Left cardiac atrium (tissue), 4 donors: ENCODE measurements at regions not wholly inside any gene's neighbourhood (a gene's known extent, or its start where the extent isn't known, plus 50 kb on each side); places are given as distances from the start of the nearest gene placed in this dataset.
"Not testable (repeated sequence)": the region's sequence is repeated elsewhere in the genome, so short reads cannot be mapped to it uniquely, and the experiment has no call there.

Source experiments
- ATAC-seq, 2 donors: fragments of 200-7000 bp; cut with Tn5 transposase; one replicate each; pipeline ENCODE4 v1.9.1; 2020; ENCODE audit warnings: mild to moderate bottlenecking in 2 of 2, moderate library complexity in 2 of 2
- DNase-seq: peaks from one replicate; pipeline ENCODE4 v3.0.0-alpha.2; 2020
- intact Hi-C, 2 donors: fragments of 100-400 bp; cut with DNase I; formaldehyde crosslinking; loops; one replicate each; pipeline versions ENCODE4 v1.14.1 to v1.15.1; 2022 to 2023
- donor health status: DM: no; HTN: yes; CAD: no.
- donor health status: DM: no; HTN: yes; CAD: no; lungs with severe emphysema.
- donor health status: DM: yes; HTN: yes; CAD: no.
- donor health status: Dilated cardiomyopathy.

DNA sequence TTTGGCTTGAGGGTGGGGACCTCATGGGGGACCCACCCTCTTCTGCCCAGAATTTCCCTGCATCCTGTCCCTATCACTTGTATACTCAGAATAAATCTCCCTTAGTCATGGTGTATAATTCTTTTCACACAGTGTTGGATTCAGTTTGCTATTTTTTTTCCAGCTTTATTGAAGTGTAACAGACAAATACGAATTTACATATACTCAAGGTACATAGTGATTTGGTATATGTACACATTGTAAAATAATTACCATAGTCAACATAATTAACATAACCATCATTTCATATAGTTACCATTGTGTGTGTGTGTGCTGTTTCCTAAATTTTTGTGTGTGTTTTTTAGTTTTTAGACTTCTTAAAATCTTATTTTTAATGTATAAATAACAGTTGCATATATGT lies 269.9 kb downstream of the CNTNAP3 start:
- DNase-seq, ATAC-seq: not testable (repeated sequence)

DNA sequence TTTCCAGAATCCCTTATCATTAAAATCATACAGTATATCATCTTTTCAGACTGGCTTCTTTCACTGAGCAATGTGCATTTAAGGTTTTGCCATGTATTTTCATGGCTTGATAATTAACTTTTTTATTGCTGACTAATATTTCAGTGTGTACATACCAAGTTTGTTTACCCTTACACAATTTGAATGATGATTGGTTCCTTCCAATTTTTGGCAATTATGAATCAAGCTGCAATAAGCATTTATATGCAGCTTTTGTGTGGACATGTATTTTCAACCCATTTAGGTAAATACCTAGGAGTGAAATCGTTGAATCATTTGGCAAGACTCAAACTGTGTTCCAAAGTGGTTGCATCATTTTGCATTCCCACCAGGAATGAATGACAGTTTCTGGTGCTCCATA lies 272.8 kb downstream of the CNTNAP3 start:
- intact Hi-C loops, ATAC-seq: not testable (repeated sequence)

More for the DNA sequence above, 269.9 kb downstream of the CNTNAP3 start:
- intact Hi-C loops = not testable (repeated sequence)

DNA sequence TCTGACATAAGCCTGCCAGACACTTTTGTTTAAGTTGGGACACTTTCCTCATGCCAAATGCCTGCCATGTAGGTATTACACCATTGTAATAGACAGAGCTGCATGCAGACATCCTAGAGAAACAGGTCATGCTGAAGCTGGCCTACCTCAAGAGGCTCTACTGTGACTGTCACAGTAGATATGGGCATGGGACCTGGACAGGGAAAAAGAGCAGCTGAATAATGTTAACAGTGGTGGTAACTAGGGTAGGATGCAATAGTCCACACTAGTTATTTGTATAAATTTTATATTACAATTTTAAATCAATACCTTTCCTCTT lies 273.2 kb downstream of the CNTNAP3 start:
- DNase-seq, ATAC-seq, intact Hi-C loops: not testable (repeated sequence)

More for the DNA sequence above, 272.8 kb downstream of the CNTNAP3 start:
- DNase-seq = not testable (repeated sequence)

DNA sequence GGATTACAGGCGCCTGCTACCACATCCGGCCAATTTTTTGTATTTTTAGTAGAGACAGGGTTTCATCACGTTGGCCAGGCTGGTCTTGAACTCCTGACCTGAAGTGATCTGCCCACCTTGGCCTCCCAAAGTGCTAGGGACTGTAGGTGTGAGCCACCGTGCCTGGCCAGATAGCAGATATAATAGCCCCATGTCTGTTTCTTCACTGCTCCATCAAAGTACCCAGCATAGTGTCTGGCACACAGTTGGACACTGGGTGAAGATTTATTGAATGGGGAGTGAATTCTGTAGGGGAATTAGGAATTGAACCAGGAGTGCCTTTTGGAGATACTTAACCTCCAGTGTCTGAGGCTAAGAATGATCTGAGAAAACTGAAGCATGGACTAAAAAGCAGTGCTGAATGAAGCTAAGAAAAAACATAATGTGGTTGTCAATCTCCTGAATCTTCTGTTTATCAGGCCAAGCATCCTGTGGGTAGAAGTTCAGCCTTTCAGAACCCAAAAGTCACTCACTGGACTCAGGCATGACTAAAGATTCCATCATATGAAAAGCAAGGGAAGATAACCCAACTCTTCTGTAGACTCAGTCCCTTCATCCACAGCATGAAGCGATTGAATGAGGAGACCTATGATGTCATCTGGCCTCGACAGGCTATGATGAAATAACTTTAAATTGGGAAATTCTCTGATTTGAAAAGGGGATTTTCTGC lies 273.7 kb downstream of the CNTNAP3 start:
- not testable (repeated sequence) for ATAC-seq

DNA sequence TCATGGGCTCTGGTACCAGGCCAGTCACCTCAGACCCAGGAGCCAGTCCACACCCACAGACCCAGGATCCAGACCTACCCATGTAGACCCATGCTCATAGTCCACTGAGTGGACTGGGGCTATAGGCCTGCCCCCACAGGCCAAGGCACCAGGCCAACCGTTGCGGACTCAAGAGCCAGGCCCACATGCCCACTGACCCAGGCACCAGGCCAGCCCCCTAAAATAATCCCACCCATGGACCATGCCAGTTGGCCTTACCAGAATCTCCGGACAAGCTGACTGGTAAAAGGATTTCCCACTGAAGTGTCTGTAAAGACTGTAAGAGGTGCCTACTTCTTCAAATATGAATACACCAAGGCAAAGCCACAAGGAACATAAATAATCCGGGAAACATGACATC lies 278.2 kb downstream of the CNTNAP3 start:
- ATAC-seq, DNase-seq, intact Hi-C loops: not testable (repeated sequence)

More for the DNA sequence above, 273.7 kb downstream of the CNTNAP3 start:
- DNase-seq, intact Hi-C loops: not testable (repeated sequence)

DNA sequence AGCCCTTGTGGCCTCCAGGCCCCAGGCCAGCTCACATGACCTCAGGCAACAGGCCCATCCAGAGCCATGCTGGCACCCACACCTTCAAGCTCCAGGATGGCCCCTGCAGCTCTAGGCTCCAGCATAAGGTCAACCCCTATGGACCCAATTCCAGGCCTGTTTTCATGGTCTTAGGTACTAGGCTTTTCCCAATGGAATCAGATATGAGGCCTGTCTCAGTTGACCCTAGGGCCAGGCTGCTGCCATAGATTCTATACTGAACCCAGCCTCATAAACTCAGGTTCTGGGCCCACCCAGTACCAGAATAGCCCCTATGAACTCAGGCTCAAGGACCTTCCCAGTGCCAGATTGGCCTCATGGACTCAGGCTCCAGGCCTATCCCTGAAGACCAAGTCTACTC lies 278.6 kb downstream of the CNTNAP3 start:
- intact Hi-C loops, DNase-seq, ATAC-seq: not testable (repeated sequence)

DNA sequence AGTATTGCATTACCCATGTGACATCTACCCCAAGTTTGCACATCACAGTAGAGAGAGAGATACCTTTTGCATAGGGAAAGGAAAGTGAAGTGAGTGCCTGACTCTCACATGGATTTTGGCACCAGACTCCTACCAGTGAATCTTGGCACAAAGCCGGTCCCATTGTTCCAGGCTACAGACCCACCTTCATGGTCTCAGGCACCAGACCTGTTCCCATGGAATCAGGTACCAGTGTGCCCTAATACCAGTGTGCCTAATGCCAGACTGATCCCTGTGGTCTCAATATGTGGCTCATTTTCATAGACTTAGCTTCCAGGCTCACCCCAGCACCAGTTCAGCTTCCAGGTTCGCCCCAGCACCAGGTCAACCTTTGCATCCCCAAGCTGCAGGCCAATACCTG lies 279.1 kb downstream of the CNTNAP3 start:
- intact Hi-C loops, ATAC-seq, DNase-seq: not testable (repeated sequence)

DNA sequence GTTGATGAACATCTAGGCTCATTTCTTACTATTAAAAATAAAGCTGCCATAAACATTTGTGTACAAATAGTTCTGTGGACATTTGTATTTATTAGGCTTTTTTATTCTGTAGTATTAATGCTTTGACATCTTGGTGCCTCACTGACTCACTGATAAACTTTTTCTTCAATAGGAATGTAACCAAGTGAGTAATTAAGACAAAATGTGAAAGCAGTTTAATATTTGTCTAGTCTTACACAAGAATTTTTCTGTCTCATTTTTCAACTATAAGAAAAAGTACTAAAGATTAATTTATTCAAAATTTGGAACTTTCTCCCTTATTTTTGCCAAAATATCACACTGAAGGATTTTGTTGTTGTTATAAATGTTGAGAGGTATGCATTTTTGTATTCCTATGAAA lies 282.2 kb downstream of the CNTNAP3 start:
- DNase-seq, intact Hi-C loops: not testable (repeated sequence)
- ATAC-seq = peak in 1 of 2 donors; percentile 25

DNA sequence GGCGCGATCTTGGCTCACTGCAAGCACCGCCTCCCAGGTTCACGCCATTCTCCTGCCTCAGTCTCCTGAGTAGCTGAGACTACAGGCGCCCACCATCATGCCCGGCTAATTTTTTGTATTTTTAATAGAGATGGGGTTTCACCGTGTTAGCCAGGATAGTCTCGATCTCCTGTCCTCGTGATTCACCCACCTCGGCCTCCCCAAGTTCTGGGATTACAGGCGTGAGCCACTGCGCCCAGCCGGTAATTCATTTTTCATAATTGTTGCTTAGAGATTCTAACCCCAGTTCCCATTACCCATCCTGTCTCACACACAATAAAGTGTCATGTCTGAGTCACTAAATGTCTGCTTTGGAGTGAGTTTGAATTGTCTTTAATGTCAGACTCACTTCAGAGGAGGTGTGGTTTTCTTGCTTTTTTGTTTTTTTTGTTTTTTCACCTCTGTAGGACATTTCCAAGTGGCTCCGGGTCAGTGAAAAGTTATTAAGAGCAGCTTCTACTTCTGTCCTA lies 281.2 kb upstream of the FAM240B start:
- intact Hi-C loops, DNase-seq, ATAC-seq: not testable (repeated sequence)

DNA sequence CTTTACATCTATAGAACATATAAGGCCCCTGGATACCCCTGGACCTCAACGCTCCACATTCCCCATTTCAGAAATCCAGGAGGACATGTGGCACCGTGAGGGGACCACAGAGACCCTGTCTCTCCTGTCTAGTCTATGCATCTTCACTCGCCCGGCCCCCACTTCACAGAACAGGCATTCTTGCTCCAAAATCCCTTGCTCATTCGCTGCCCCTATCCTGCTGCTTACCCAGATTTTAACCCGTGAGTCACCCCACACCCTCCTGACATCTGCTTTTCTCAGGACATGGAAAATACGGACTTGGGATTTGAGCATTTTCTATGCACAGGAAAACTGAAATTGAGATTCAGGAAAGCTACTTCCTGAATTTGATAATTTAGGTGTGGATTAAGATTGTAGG lies 279.3 kb upstream of the FAM240B start:
- ATAC-seq, intact Hi-C loops, DNase-seq: not testable (repeated sequence)

DNA sequence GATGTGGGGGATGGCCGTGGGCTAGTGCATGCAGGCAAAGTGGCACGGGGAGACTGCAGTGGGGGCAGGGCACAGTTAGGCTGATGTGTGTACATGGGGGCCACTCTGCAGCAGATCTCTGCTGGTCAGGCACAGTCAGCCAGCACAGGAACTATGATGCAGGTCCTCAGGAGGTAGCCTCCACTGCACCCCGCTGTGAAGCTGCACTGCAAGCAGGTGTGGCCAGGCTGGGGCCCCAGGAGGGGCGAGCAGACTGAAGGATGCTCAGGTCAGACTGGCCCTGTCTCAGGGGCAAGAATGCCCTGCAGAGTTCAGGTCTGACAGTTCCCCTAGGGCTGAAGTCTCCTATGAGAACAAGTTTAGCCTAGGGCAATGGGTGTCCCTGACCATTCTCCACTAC lies 273.8 kb upstream of the FAM240B start:
- DNase-seq, intact Hi-C loops: not testable (repeated sequence)
- peak in 1 of 2 donors; percentile 12 for ATAC-seq

DNA sequence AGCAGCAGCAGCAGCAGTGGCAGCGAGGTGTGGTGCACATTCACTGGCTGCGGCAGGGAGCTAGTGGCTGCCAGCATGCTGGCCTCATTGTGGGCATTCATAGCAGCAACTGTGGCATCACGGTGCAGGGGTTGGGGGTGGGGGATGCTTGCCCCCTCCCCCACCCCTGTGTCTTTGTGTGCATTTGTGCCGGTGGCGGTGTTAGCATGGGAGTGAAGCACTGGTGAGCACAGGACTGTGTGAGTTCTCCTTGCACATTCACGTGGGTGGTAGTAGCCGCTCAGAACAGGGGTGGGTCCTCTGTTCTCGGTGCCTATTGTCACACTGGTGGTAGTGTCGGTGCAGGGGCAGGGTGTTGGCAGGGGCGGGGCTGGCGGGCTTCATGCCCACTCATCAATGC lies 273.2 kb upstream of the FAM240B start:
- DNase-seq, intact Hi-C loops: not testable (repeated sequence)
- ATAC-seq = peak; percentile 23 to 35

DNA sequence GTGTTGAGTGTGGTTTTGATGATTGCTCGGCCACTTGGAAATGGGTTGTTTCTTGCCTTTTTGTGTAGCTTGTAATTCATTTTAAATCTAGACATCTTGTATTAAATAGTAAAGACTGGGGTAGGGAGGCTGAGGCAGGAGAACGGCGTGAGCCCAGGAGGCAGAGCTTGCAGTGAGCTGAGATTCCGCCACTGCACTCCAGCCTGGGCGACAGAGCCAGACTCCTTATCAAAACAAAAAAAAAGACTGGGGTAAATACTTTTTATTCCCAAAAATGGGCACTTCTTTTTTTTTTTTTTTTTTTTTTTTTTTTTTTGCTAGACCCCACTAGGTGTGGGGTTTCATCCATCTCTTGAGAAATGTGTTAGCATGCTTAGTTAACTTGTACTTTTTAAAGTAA lies 258.8 kb upstream of the FAM240B start:
- intact Hi-C loops, DNase-seq, ATAC-seq: not testable (repeated sequence)

DNA sequence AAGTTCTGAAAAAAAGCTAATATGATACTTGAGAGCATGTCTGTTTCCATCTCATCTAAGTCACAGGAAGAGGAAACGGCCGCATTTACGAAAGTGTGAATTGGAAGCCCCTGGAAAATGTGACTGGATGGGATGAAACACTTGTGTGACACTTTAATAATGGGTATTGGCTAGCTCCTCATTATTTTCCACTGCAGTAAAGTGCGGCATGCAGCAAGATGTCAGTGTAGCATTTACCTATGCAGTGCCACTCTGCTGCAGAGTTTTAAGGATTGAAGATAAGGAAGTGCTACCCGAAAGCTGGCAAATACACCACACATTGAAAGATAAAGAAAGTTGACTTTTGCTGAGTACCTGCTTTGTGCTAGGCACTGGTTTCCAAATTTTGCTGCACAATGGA lies 249.5 kb upstream of the FAM240B start:
- DNase-seq, intact Hi-C loops: not testable (repeated sequence)
- peak in 1 of 2 donors; percentile 37 for ATAC-seq

DNA sequence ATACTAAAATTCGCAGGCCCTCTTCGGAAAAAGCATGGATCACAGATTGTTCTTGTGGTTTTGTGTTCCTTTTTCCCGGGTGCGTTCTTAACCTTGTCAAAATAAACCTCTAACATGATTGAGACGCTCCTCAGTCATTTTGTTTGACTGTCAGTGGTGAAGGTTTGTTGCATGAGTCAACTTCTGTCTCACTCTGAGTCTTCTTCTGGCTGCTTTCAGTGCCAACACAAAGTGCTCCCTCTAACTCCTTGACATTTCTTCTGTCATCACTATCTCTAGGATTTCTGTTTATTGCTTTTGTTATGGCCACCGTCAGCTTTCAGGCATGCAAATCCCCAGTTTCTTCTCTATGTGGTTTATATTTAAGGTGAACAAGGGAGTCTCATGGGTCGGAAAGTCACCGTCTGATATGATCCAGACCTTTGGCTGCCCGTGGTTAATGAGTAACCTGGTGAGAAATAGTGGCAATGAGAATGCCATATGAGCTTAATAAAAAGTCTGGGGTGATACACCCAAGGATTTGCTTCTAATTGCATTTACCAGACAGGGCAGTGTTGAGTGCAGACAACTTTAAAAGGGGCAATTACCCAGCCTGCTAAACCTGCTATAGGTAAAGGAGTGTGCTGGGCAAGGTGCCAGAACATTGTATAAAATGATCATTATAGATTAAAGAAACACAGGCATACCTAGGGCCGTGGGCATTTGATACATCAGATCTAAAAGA lies 248.9 kb upstream of the FAM240B start:
- intact Hi-C loops, DNase-seq: not testable (repeated sequence)
- peak in 1 of 2 donors; percentile 91 for ATAC-seq

DNA sequence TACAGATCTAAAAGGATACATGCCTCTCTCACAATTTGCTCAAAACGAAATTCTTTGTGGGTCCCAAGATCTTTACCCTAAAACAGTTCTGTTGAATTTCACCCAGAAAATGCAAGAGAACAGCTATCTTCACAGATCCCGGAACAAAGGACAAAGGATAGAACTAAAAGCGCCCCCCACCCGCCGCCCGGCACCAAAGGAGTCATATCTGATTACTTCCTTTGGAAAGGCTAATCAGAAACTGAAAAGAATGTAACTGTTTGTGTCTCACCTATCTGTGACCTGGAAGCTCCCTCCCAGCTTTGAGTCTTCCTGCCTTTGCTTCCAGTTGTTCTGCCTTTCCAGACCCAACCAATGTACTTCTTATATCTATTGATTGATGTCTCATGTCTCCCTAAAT lies 247.9 kb upstream of the FAM240B start:
- DNase-seq, ATAC-seq, intact Hi-C loops: not testable (repeated sequence)

DNA sequence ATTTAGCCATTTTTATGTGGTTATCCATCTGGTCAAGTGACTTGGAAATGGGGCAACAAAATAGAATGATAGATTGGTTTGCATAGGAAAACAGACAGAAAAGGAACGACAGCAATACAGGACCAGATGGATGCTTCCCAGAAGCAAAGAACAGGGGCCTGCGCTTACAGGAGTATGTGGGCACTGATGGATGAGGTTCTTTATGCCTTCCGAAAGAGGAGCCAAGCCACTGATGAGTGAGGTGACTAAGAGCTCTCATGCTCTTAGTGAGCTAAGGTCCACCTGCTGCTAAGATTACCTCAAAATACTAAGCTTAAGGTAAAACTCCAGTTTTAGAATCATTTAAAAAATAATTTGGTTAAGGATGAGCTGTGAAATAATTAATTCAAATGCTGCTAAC lies 247.4 kb upstream of the FAM240B start:
- intact Hi-C loops, DNase-seq, ATAC-seq: not testable (repeated sequence)

DNA sequence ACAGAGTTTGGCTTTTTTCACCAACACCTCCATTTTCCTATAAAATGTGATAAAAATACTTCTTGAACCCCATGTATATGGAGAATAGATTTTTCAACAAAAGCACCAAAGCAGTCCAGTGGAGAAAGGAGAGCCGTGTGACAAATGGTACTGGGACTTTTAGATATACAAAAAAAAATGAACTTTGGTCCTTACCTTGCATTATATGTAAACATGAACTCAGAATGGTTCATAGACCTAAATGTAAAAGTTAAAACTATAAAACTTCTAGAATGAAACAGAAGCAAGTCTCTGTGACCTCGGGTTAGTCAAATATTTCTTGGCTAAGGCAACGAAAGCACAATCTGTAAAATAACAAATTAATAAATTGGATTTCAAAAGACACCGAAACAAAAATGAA lies 239.9 kb upstream of the FAM240B start:
- intact Hi-C loops, DNase-seq, ATAC-seq: not testable (repeated sequence)

DNA sequence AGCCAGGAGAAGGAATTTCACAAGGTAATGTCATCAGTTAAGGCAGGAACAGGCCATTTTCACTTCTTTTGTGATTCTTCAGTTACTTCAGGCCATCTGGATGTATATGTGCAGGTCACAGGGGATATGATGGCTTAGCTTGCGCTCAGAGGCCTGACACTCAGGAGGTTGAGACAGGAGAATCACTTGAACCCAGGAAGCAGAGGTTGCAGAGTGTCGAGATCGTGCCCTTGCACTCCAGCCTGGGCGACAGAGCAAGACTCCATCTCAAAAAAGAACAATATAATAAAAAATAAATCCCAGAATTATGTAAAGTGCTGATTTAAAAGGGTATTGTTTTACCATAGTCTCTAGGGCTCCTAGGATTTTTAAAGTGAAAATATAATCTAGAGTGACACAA lies 235.9 kb upstream of the FAM240B start:
- DNase-seq, intact Hi-C loops, ATAC-seq: not testable (repeated sequence)
